Uterus (tissue), 2 donors: ENCODE measurements at regions not wholly inside any gene's neighbourhood (a gene's known extent, or its start where the extent isn't known, plus 50 kb on each side); places are given as distances from the start of the nearest gene placed in this dataset.

Experiments used
- POLR2A ChIP-seq, 2 donors: fragments of 450-650 bp; IDR thresholded peaks; one replicate each; pipeline ENCODE4 v1.6.1; 2016; ENCODE audit warnings: antibody characterized with exemption in 2 of 2, mild to moderate bottlenecking in 1 of 2, moderate library complexity in 1 of 2
- TF ChIP-seq, protein P1 (sequence below), 4 experiments: fragments of 200-600 bp in 2 of 4; fragments of 450-650 bp in 2 of 4; sonication (generic) in 2 of 4; IDR thresholded peaks; one replicate each; pipeline ENCODE4 v1.5.1; 2016 to 2019; ENCODE audit warnings: antibody characterized with exemption in 4 of 4, mild to moderate bottlenecking in 2 of 4, moderate library complexity in 1 of 4

DNA sequence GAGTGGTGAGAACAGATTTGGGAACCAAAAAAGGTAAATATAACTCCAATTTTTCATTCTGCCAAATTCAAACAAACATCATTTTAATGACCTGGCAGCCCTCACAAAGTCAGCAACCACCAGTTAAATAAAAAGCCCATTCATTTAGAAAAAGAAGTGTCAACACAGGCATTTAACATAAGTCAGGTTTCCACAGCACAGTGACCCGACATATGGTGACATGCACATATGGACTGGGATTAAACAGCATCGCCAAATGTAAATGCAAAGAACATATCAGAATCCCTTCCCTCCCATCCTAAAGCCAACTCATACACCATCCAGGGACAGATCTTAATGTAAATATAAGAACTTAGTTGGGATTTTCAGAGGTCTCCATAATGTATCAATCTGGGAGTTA is 293.2 kb downstream of the FGFR2 start:
- TF ChIP-seq, protein P1, sequence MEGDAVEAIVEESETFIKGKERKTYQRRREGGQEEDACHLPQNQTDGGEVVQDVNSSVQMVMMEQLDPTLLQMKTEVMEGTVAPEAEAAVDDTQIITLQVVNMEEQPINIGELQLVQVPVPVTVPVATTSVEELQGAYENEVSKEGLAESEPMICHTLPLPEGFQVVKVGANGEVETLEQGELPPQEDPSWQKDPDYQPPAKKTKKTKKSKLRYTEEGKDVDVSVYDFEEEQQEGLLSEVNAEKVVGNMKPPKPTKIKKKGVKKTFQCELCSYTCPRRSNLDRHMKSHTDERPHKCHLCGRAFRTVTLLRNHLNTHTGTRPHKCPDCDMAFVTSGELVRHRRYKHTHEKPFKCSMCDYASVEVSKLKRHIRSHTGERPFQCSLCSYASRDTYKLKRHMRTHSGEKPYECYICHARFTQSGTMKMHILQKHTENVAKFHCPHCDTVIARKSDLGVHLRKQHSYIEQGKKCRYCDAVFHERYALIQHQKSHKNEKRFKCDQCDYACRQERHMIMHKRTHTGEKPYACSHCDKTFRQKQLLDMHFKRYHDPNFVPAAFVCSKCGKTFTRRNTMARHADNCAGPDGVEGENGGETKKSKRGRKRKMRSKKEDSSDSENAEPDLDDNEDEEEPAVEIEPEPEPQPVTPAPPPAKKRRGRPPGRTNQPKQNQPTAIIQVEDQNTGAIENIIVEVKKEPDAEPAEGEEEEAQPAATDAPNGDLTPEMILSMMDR (IDR thresholded peaks at IDR 0.05) = no peak
- no peak for TF ChIP-seq POLR2A (IDR thresholded peaks at IDR 0.05)
